ENCODE measurements at regions not wholly inside any gene's neighbourhood (a gene's known extent, or its start where the extent isn't known, plus 50 kb on each side); places are given as distances from the start of the nearest gene placed in this dataset.

GRCh38 chr17:13353590-13353989 lies 248.1 kb downstream of the HS3ST3A1 start:
- POLR2A ChIA-PET (ENCODE audit: unreplicated experiment) = no interaction called here

GRCh38 chr17:13352747-13353415 lies 248.8 kb downstream of the HS3ST3A1 start:
- Histone ChIP-seq H3K36me3 (ENCODE audit: low read depth, low read length) (no peaks in the 10 kb centered on the region), H3K9me2 (replicated peaks; ENCODE audit: low read length) (no peaks in the 10 kb centered on the region), H3K27me3 (ENCODE audit: low read length) (peaks cover 7% of the 10 kb centered on the region; the same call in 1 of the 2 replicates), H3K27ac (ENCODE audit: low read length) (no peak overlapping the region), H3K79me2 (ENCODE audit: low read length) (no peaks in the 10 kb centered on the region), H3K4me3 (ENCODE audit: low read length) (no peak overlapping the region), H3K9me3 (ENCODE audit: low read length) (no peaks in the 10 kb centered on the region), H3K9ac (ENCODE audit: low read length) (no peak overlapping the region), H3F3A (ENCODE audit: low read length, unreplicated experiment) (no peaks in the 10 kb centered on the region), H2AFZ (ENCODE audit: low read length) (no peak overlapping the region), H3K4me1 (ENCODE audit: insufficient read depth, low read length) (0 out of 2 replicates have a peak, but pooled peaks cover under 1% of the 10 kb centered on the region), H3K4me2 (ENCODE audit: low read length) (0 out of 2 replicates have a peak overlapping the region, but pooled peaks have one; percentile 6), H4K20me1 (ENCODE audit: low read length) (no peaks in the 10 kb centered on the region)
- ChIA-PET CTCF (no interaction called here), POLR2A (ENCODE audit: unreplicated experiment) (no interaction called here)
- no TSS peak for BruUV-seq (replicated peaks)
- intact Hi-C loops (cut with micrococcal nuclease) = no loop called here
- ATAC-seq (no peak), DNase-seq (no peak)
- no peak for TF ChIP-seq EZH2phosphoT487 (IDR thresholded peaks at IDR 0.05; ENCODE audit: borderline replicate concordance, low read length)
- no peak for TF ChIP-seq EZH2 (IDR thresholded peaks at IDR 0.05; ENCODE audit: low read length, unreplicated experiment)
- TF ChIP-seq CTCF (conservative IDR thresholded peaks at IDR 0.05; ENCODE audit: low read depth, low read length) = no peak

More at GRCh38 chr17:13353590-13353989, 248.1 kb downstream of the HS3ST3A1 start:
- no peak overlapping the region for H3K4me2 ChIP-seq (ENCODE audit: low read length)
- H3K9ac ChIP-seq (ENCODE audit: low read length) = no peak overlapping the region
- H2AFZ ChIP-seq (ENCODE audit: low read length) = no peak overlapping the region
- no peaks in the 10 kb centered on the region for H4K20me1 ChIP-seq (ENCODE audit: low read length)
- no peaks in the 10 kb centered on the region for H3F3A ChIP-seq (ENCODE audit: low read length, unreplicated experiment)
- TF ChIP-seq EZH2 (IDR thresholded peaks at IDR 0.05; ENCODE audit: low read length, unreplicated experiment) (no peak), CTCF (conservative IDR thresholded peaks at IDR 0.05; ENCODE audit: low read depth, low read length) (no peak)
- H3K4me1 ChIP-seq (ENCODE audit: insufficient read depth, low read length) = no peaks in the 10 kb centered on the region
- DNase-seq (no peak), ATAC-seq (no peak)
- CTCF ChIA-PET = no interaction called here
- no peak overlapping the region for H3K4me3 ChIP-seq (ENCODE audit: low read length)
- H3K9me3 ChIP-seq (ENCODE audit: low read length) = no peaks in the 10 kb centered on the region
- H3K36me3 ChIP-seq (ENCODE audit: low read depth, low read length) = no peaks in the 10 kb centered on the region
- no TSS peak for BruUV-seq (replicated peaks)
- no peak overlapping the region for H3K27ac ChIP-seq (ENCODE audit: low read length)
- no peaks in the 10 kb centered on the region for H3K9me2 ChIP-seq (replicated peaks; ENCODE audit: low read length)
- intact Hi-C loops (cut with micrococcal nuclease) = no loop called here
- peaks cover 7% of the 10 kb centered on the region; the same call in 1 of the 2 replicates for H3K27me3 ChIP-seq (ENCODE audit: low read length)
- no peaks in the 10 kb centered on the region for H3K79me2 ChIP-seq (ENCODE audit: low read length)

- ChIA-PET CTCF (no interaction called here), POLR2A (ENCODE audit: unreplicated experiment) (no interaction called here)
- Histone ChIP-seq H3K36me3 (ENCODE audit: low read depth, low read length) (no peaks in the 10 kb centered on the region; the same call in 1 of the 2 replicates), H3F3A (ENCODE audit: low read length, unreplicated experiment) (no peaks in the 10 kb centered on the region), H3K9me3 (ENCODE audit: low read length) (no peaks in the 10 kb centered on the region), H2AFZ (ENCODE audit: low read length) (no peak overlapping the region), H3K9me2 (replicated peaks; ENCODE audit: low read length) (no peaks in the 10 kb centered on the region), H3K27ac (ENCODE audit: low read length) (no peak overlapping the region), H3K4me2 (ENCODE audit: low read length) (no peak overlapping the region), H4K20me1 (ENCODE audit: low read length) (no peaks in the 10 kb centered on the region), H3K79me2 (ENCODE audit: low read length) (no peaks in the 10 kb centered on the region), H3K4me1 (ENCODE audit: insufficient read depth, low read length) (peaks cover 11% of the 10 kb centered on the region), H3K27me3 (ENCODE audit: low read length) (peaks cover 7% of the 10 kb centered on the region; the same call in 1 of the 2 replicates), H3K9ac (ENCODE audit: low read length) (no peak overlapping the region), H3K4me3 (ENCODE audit: low read length) (no peak overlapping the region)
- intact Hi-C loops (cut with micrococcal nuclease) = no loop called here
- BruUV-seq (replicated peaks) = no TSS peak
- ATAC-seq = no peak
- DNase-seq = peak; percentile 55
- TF ChIP-seq CTCF (conservative IDR thresholded peaks at IDR 0.05; ENCODE audit: low read depth, low read length) (no peak), EZH2 (IDR thresholded peaks at IDR 0.05; ENCODE audit: low read length, unreplicated experiment) (no peak), EZH2phosphoT487 (IDR thresholded peaks at IDR 0.05; ENCODE audit: borderline replicate concordance, low read length) (no peak)
Observed at GRCh38 chr17:13351046-13351445, 250.7 kb downstream of the HS3ST3A1 start.
